ENCODE measurements at regions not wholly inside any gene's neighbourhood (a gene's known extent, or its start where the extent isn't known, plus 50 kb on each side); places are given as distances from the start of the nearest gene placed in this dataset.

GRCh38 chr20:48357714-48358113, 470.1 kb downstream of the PREX1 start:
- Histone ChIP-seq H3K36me3 (no peaks in the 10 kb centered on the region), H3K27me3 (replicated peaks) (no peaks in the 10 kb centered on the region), H3K4me3 (no peak overlapping the region), H3K4me1 (replicated peaks) (no peaks in the 10 kb centered on the region), H3K9me3 (replicated peaks) (peaks cover 6% of the 10 kb centered on the region; the same call in 1 of the 2 replicates), H3K27ac (no peak overlapping the region)
- no peak for DNase-seq (ENCODE audit: low read depth in 1 of 2, low spot score in 2 of 2)

- H3K9me3 ChIP-seq (replicated peaks) = peaks cover 6% of the 10 kb centered on the region; the same call in 1 of the 2 replicates
- no peak overlapping the region for H3K4me3 ChIP-seq
- H3K4me1 ChIP-seq (replicated peaks) = no peaks in the 10 kb centered on the region
- no peak for DNase-seq (ENCODE audit: low read depth in 1 of 2, low spot score in 2 of 2)
- H3K27me3 ChIP-seq (replicated peaks) = no peaks in the 10 kb centered on the region
- no peaks in the 10 kb centered on the region for H3K36me3 ChIP-seq
- H3K27ac ChIP-seq = no peak overlapping the region
These were observed 472.9 kb downstream of the PREX1 start for GRCh38 chr20:48354903-48355302.

- peaks cover 4% of the 10 kb centered on the region for H3K4me1 ChIP-seq (replicated peaks)
- DNase-seq (ENCODE audit: low read depth in 1 of 2, low spot score in 2 of 2) = no peak
- H3K4me3 ChIP-seq = no peak overlapping the region
- H3K9me3 ChIP-seq (replicated peaks) = peaks cover 6% of the 10 kb centered on the region; the same call in 1 of the 2 replicates
- no peak overlapping the region for H3K27ac ChIP-seq
- no peaks in the 10 kb centered on the region for H3K36me3 ChIP-seq
- peaks cover 4% of the 10 kb centered on the region; the same call in 1 of the 2 replicates for H3K27me3 ChIP-seq (replicated peaks)
These were observed 473.4 kb downstream of the PREX1 start for GRCh38 chr20:48354320-48354876.

GRCh38 chr20:48352628-48353027, 475.2 kb downstream of the PREX1 start:
- H3K9me3 ChIP-seq (replicated peaks) = peaks cover 6% of the 10 kb centered on the region; the same call in 1 of the 2 replicates
- peaks cover 22% of the 10 kb centered on the region; the same call in 1 of the 2 replicates for H3K27me3 ChIP-seq (replicated peaks)
- H3K4me1 ChIP-seq (replicated peaks) = peaks cover 5% of the 10 kb centered on the region
- H3K27ac ChIP-seq = no peak overlapping the region
- H3K4me3 ChIP-seq = no peak overlapping the region
- H3K36me3 ChIP-seq = no peaks in the 10 kb centered on the region
- no peak for DNase-seq (ENCODE audit: low read depth in 1 of 2, low spot score in 2 of 2)

- no peak for DNase-seq (ENCODE audit: low read depth in 1 of 2, low spot score in 2 of 2)
- Histone ChIP-seq H3K27ac (no peak overlapping the region), H3K9me3 (replicated peaks) (peaks cover 6% of the 10 kb centered on the region; the same call in 1 of the 2 replicates), H3K36me3 (no peaks in the 10 kb centered on the region), H3K27me3 (replicated peaks) (peaks cover 23% of the 10 kb centered on the region; the same call in 1 of the 2 replicates), H3K4me3 (no peak overlapping the region), H3K4me1 (replicated peaks) (peaks cover 5% of the 10 kb centered on the region)
These were observed 475.8 kb downstream of the PREX1 start for GRCh38 chr20:48352042-48352441.

- H3K36me3 ChIP-seq = no peaks in the 10 kb centered on the region
- peaks cover 23% of the 10 kb centered on the region; the same call in 1 of the 2 replicates for H3K27me3 ChIP-seq (replicated peaks)
- H3K4me1 ChIP-seq (replicated peaks) = peaks cover 5% of the 10 kb centered on the region
- no peak overlapping the region for H3K27ac ChIP-seq
- peaks cover 6% of the 10 kb centered on the region; the same call in 1 of the 2 replicates for H3K9me3 ChIP-seq (replicated peaks)
- no peak for DNase-seq (ENCODE audit: low read depth in 1 of 2, low spot score in 2 of 2)
- H3K4me3 ChIP-seq = no peak overlapping the region
These were observed 477.3 kb downstream of the PREX1 start for GRCh38 chr20:48350313-48350988.

- H3K9me3 ChIP-seq (replicated peaks) = peaks cover 3% of the 10 kb centered on the region; the same call in 1 of the 2 replicates
- no peak overlapping the region for H3K4me3 ChIP-seq
- H3K4me1 ChIP-seq (replicated peaks) = peaks cover 5% of the 10 kb centered on the region
- no peak overlapping the region for H3K27ac ChIP-seq
- no peaks in the 10 kb centered on the region for H3K36me3 ChIP-seq
- peaks cover 23% of the 10 kb centered on the region; the same call in 1 of the 2 replicates for H3K27me3 ChIP-seq (replicated peaks)
- no peak for DNase-seq (ENCODE audit: low read depth in 1 of 2, low spot score in 2 of 2)
These were observed 478.1 kb downstream of the PREX1 start for GRCh38 chr20:48349656-48350055.

- H3K27me3 ChIP-seq (replicated peaks) = peaks cover 30% of the 10 kb centered on the region
- no peaks in the 10 kb centered on the region for H3K36me3 ChIP-seq
- DNase-seq (ENCODE audit: low read depth in 1 of 2, low spot score in 2 of 2) = no peak
- no peak overlapping the region for H3K4me3 ChIP-seq
- no peak overlapping the region for H3K27ac ChIP-seq
- no peaks in the 10 kb centered on the region for H3K9me3 ChIP-seq (replicated peaks)
- peaks cover 5% of the 10 kb centered on the region for H3K4me1 ChIP-seq (replicated peaks)
These were observed 479.8 kb downstream of the PREX1 start for GRCh38 chr20:48348022-48348421.

GRCh38 chr20:48342822-48343513, 484.8 kb downstream of the PREX1 start:
- Histone ChIP-seq H3K9me3 (replicated peaks) (no peaks in the 10 kb centered on the region), H3K27me3 (replicated peaks) (peaks cover 13% of the 10 kb centered on the region), H3K4me1 (replicated peaks) (no peaks in the 10 kb centered on the region; the same call in 1 of the 2 replicates), H3K4me3 (no peak overlapping the region), H3K36me3 (no peaks in the 10 kb centered on the region), H3K27ac (no peak overlapping the region)
- no peak for DNase-seq (ENCODE audit: low read depth in 1 of 2, low spot score in 2 of 2)

GRCh38 chr20:48340883-48341281, 486.9 kb downstream of the PREX1 start:
- H3K4me3 ChIP-seq = no peak overlapping the region
- DNase-seq (ENCODE audit: low read depth in 1 of 2, low spot score in 2 of 2) = no peak
- no peak overlapping the region for H3K27ac ChIP-seq
- H3K36me3 ChIP-seq = no peaks in the 10 kb centered on the region
- H3K4me1 ChIP-seq (replicated peaks) = no peaks in the 10 kb centered on the region; the same call in 1 of the 2 replicates
- no peaks in the 10 kb centered on the region for H3K9me3 ChIP-seq (replicated peaks)
- peaks cover 9% of the 10 kb centered on the region for H3K27me3 ChIP-seq (replicated peaks)

GRCh38 chr20:48339986-48340882, 487.6 kb downstream of the PREX1 start:
- no peak for DNase-seq (ENCODE audit: low read depth in 1 of 2, low spot score in 2 of 2)
- Histone ChIP-seq H3K4me1 (replicated peaks) (no peaks in the 10 kb centered on the region; the same call in 1 of the 2 replicates), H3K4me3 (no peak overlapping the region), H3K9me3 (replicated peaks) (no peaks in the 10 kb centered on the region), H3K27ac (no peak overlapping the region), H3K27me3 (replicated peaks) (peaks cover 11% of the 10 kb centered on the region), H3K36me3 (no peaks in the 10 kb centered on the region)

- Histone ChIP-seq H3K4me3 (no peak overlapping the region), H3K4me1 (replicated peaks) (no peaks in the 10 kb centered on the region; the same call in 1 of the 2 replicates), H3K36me3 (no peaks in the 10 kb centered on the region), H3K27ac (no peak overlapping the region), H3K27me3 (replicated peaks) (peaks cover 12% of the 10 kb centered on the region), H3K9me3 (replicated peaks) (no peaks in the 10 kb centered on the region)
- no peak for DNase-seq (ENCODE audit: low read depth in 1 of 2, low spot score in 2 of 2)
These were observed 488.4 kb downstream of the PREX1 start for GRCh38 chr20:48339190-48339985.

Data from SJSA1 (cell line).